Thyroid gland (tissue), 4 donors: ENCODE measurements at regions not wholly inside any gene's neighbourhood (a gene's known extent, or its start where the extent isn't known, plus 50 kb on each side); places are given as distances from the start of the nearest gene placed in this dataset.

Source experiments
- POLR2A ChIP-seq, 2 donors: fragments of 450-650 bp; IDR thresholded peaks; one replicate each; pipeline ENCODE4 v1.6.1; 2017; ENCODE audit warnings: antibody characterized with exemption in 2 of 2, mild to moderate bottlenecking in 2 of 2, moderate library complexity in 1 of 2
- TF ChIP-seq, protein P1 (sequence below), 6 experiments: fragments of 200-600 bp in 3 of 6; fragments of 450-650 bp in 3 of 6; sonication (generic) in 3 of 6; IDR thresholded peaks; one replicate each; pipeline ENCODE4 v1.5.1; 2016 to 2019; ENCODE audit warnings: antibody characterized with exemption in 6 of 6, mild to moderate bottlenecking in 2 of 6, inconsistent platforms in 1 of 6, moderate library complexity in 1 of 6

DNA sequence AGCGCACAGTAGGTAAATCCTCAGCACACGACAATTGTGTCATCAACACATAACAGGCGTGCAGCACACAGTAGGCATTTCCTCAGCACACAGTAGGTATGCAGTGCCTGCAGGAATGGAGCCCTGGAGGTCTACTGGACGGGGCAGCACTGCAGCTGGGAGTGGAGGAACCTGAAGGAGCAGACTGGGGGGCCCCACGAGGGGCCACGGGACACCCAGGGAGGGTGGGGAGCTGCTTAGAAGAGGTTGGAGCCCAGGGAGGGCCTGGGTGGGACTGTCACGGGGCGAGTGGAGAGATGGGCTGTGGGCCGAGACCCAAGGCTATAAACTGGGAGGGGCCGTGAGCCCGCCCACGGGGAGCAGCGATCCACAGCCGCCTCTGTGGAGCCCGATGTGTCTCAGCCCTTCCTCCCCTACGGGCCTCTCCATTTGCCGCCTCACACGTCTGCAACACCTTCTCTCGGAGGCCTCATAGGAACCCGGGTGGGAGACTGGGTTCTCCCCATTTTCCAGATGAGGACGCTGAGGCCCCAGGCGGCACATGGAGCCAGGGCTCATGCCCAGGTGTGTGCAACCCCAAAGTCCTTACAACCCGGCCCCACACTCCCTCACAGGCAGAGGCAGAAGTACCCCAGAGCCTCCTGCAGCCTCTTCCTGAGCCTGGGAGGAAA is 101.5 kb downstream of the MICALL2 start:
- TF ChIP-seq, protein P1, sequence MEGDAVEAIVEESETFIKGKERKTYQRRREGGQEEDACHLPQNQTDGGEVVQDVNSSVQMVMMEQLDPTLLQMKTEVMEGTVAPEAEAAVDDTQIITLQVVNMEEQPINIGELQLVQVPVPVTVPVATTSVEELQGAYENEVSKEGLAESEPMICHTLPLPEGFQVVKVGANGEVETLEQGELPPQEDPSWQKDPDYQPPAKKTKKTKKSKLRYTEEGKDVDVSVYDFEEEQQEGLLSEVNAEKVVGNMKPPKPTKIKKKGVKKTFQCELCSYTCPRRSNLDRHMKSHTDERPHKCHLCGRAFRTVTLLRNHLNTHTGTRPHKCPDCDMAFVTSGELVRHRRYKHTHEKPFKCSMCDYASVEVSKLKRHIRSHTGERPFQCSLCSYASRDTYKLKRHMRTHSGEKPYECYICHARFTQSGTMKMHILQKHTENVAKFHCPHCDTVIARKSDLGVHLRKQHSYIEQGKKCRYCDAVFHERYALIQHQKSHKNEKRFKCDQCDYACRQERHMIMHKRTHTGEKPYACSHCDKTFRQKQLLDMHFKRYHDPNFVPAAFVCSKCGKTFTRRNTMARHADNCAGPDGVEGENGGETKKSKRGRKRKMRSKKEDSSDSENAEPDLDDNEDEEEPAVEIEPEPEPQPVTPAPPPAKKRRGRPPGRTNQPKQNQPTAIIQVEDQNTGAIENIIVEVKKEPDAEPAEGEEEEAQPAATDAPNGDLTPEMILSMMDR (IDR thresholded peaks at IDR 0.05), result no peak
- no peak for TF ChIP-seq POLR2A (IDR thresholded peaks at IDR 0.05)
